K562 (cell line): ENCODE measurements at regions not wholly inside any gene's neighbourhood (a gene's known extent, or its start where the extent isn't known, plus 50 kb on each side); places are given as distances from the start of the nearest gene placed in this dataset.

ENCODE experiments used
- ARID2 ChIP-seq: fragments of 450-650 bp; IDR thresholded peaks from 2 replicates; pipeline ENCODE4 v1.6.1; 2017; ENCODE audit warnings: antibody characterized with exemption, mild to moderate bottlenecking
- C11orf30 ChIP-seq: fragments of 450-650 bp; IDR thresholded peaks from 2 replicates; pipeline ENCODE4 v1.6.1; 2016; ENCODE audit warnings: low read depth, mild to moderate bottlenecking
- CBFA2T2 ChIP-seq: fragments of 450-650 bp; conservative IDR thresholded peaks from 2 replicates; pipeline ENCODE4 v1.6.1; 2017; ENCODE audit warnings: mild to moderate bottlenecking
- HLTF ChIP-seq: fragments of 450-650 bp; IDR thresholded peaks from 2 replicates; pipeline ENCODE4 v1.6.1; 2016
- MYBL2 ChIP-seq, 2 experiments: fragments of 450-650 bp in 1 of 2; sonication (generic) in 1 of 2; formaldehyde crosslinking in 1 of 2; IDR thresholded peaks; 2 replicates each; pipeline versions ENCODE4 v1.6.1 to v1.8.1; 2017 to 2022; ENCODE audit warnings: borderline replicate concordance in 1 of 2, inconsistent platforms in 1 of 2, low read depth in 1 of 2, mild to moderate bottlenecking in 1 of 2, missing genetic modification reagents in 1 of 2, moderate library complexity in 1 of 2
- PML ChIP-seq: IDR thresholded peaks from 2 replicates; pipeline ENCODE4 v1.6.1; 2012; ENCODE audit warnings: low read length, inconsistent platforms
- SMAD1 ChIP-seq: fragments of 150-350 bp; IDR thresholded peaks from 2 replicates; pipeline ENCODE4 v1.6.1; 2014; ENCODE audit warnings: low read length, low read depth; ENCODE audit not compliant: partially characterized antibody
- ZBTB49 ChIP-seq: sonication (generic); formaldehyde crosslinking; IDR thresholded peaks from 2 replicates; pipeline ENCODE4 v1.8.0; 2022; ENCODE audit warnings: missing genetic modification reagents, mild to moderate bottlenecking, borderline replicate concordance
- ZNF23 ChIP-seq: fragments of 250-450 bp; sonication (Bioruptor Pico); IDR thresholded peaks from 2 replicates; pipeline ENCODE4 v1.4.0; 2020; ENCODE audit warnings: mild to moderate bottlenecking
- ZNF449 ChIP-seq: fragments of 250-450 bp; sonication (Bioruptor Pico); IDR thresholded peaks from 2 replicates; pipeline ENCODE4 v1.8.0; 2022; ENCODE audit warnings: moderate library complexity, mild to moderate bottlenecking, inconsistent platforms

- TF ChIP-seq MYBL2 (IDR thresholded peaks at IDR 0.05; ENCODE audit: low read depth) (no peak), MYBL2 (CRISPR knock-in tag; IDR thresholded peaks at IDR 0.05; ENCODE audit: borderline replicate concordance) (no peak), C11orf30 (no peak), ZBTB49 (CRISPR knock-in tag) (no peak), SMAD1 (no peak), HLTF (no peak), CBFA2T2 (no peak), ZNF449 (CRISPR knock-in tag) (no peak), ZNF23 (CRISPR knock-in tag) (no peak), ARID2 (no peak), PML (no peak)
These were observed 88.3 kb upstream of the MED13L start for GRCh38 chr12:116365606-116366455.
